B cell (primary cell): ENCODE measurements at regions not wholly inside any gene's neighbourhood (a gene's known extent, or its start where the extent isn't known, plus 50 kb on each side); places are given as distances from the start of the nearest gene placed in this dataset.

ENCODE experiments used
- ATAC-seq: fragments of 200-7000 bp; cut with Tn5 transposase; one replicate; pipeline ENCODE4 v1.10.0; 2021; ENCODE audit warnings: low read depth, mild to moderate bottlenecking, moderate number of reproducible peaks, moderate library complexity
- CTCF ChIA-PET: fragments of 350-600 bp; sonication (Branson Sonifier 250); formaldehyde crosslinking; loops from one replicate; lab custom pipeline; 2021; ENCODE audit warnings: antibody characterized with exemption, inconsistent platforms; lab: Charles Lee
- POLR2A ChIA-PET: fragments of 350-600 bp; sonication (Branson Sonifier 250); formaldehyde crosslinking; loops from one replicate; lab custom pipeline; 2021; ENCODE audit warnings: antibody characterized with exemption; lab: Charles Lee
- DNase-seq: peaks from one replicate; pipeline ENCODE4 v3.0.0; 2013
- H2AFZ ChIP-seq: 2 replicates; pipeline ENCODE4 v1.6.1; 2012; ENCODE audit warnings: mild to moderate bottlenecking, low read depth, low read length; ENCODE audit not compliant: insufficient read depth, poor library complexity, severe bottlenecking
- H3K27ac ChIP-seq, 2 donors: 1 replicate in 1 of 2; 2 replicates in 1 of 2; pipeline ENCODE4 v1.5.1; 2012 to 2013; ENCODE audit warnings: low read length in 2 of 2, mild to moderate bottlenecking in 2 of 2, moderate library complexity in 1 of 2
- H3K27me3 ChIP-seq, 4 experiments: fragments of 200-600 bp in 1 of 4; sonication (generic) in 1 of 4; replicated peaks in 1 of 4; 1 replicate in 2 of 4; 2 replicates in 2 of 4; pipeline versions ENCODE4 v1.6.1 to v1.7.0; 2013 to 2016; ENCODE audit warnings: low read length in 3 of 4, mild to moderate bottlenecking in 2 of 4, mixed read lengths in 1 of 4, moderate library complexity in 1 of 4; ENCODE audit not compliant: insufficient read depth in 4 of 4, control insufficient read depth in 3 of 4; ENCODE audit errors: control extremely low read depth in 1 of 4
- H3K36me3 ChIP-seq, 2 experiments: replicated peaks in 1 of 2; 1 replicate in 1 of 2; 2 replicates in 1 of 2; pipeline versions ENCODE4 v1.6.1 to v1.7.1; 2013; ENCODE audit warnings: low read length in 1 of 2; ENCODE audit not compliant: insufficient read depth in 2 of 2, control insufficient read depth in 1 of 2; ENCODE audit errors: control extremely low read depth in 1 of 2, extremely low read depth in 1 of 2
- H3K4me1 ChIP-seq, 2 donors: fragments of 200-600 bp in 1 of 2; sonication (generic) in 1 of 2; 1 replicate in 1 of 2; 2 replicates in 1 of 2; pipeline versions ENCODE4 v1.5.1 to v1.6.1; 2013 to 2017; ENCODE audit warnings: low read length in 2 of 2; ENCODE audit not compliant: control insufficient read depth in 2 of 2, insufficient read depth in 2 of 2
- H3K4me2 ChIP-seq: replicated peaks from 2 replicates; pipeline ENCODE3; 2012; ENCODE audit warnings: mild to moderate bottlenecking, low read depth, low read length; ENCODE audit not compliant: poor library complexity, severe bottlenecking
- H3K4me3 ChIP-seq, 5 experiments: fragments of 200-600 bp in 1 of 5; sonication (generic) in 1 of 5; 1 replicate in 3 of 5; 2 replicates in 2 of 5; pipeline versions ENCODE4 v1.5.1 to v1.7.0; 2011 to 2016; ENCODE audit warnings: low read length in 4 of 5, mild to moderate bottlenecking in 4 of 5, low read depth in 2 of 5, control low read depth in 1 of 5, moderate library complexity in 1 of 5; ENCODE audit not compliant: insufficient read depth in 1 of 5; ENCODE audit errors: control extremely low read depth in 1 of 5, extremely low read depth in 1 of 5
- H3K79me2 ChIP-seq: fragments of 200-600 bp; sonication (generic); one replicate; pipeline ENCODE4 v1.6.0; 2016; ENCODE audit warnings: low read length; ENCODE audit not compliant: control insufficient read depth, insufficient read depth
- H3K9ac ChIP-seq: fragments of 200-600 bp; sonication (generic); 2 replicates; pipeline ENCODE4 v1.6.1; 2017; ENCODE audit warnings: mild to moderate bottlenecking, low read length, moderate library complexity
- H3K9me3 ChIP-seq, 3 donors: one replicate each; pipeline versions ENCODE4 v1.6.1 to v1.7.1; 2013; ENCODE audit warnings: low read length in 2 of 3; ENCODE audit not compliant: control insufficient read depth in 2 of 3, insufficient read depth in 1 of 3; ENCODE audit errors: control extremely low read depth in 1 of 3
- H4K20me1 ChIP-seq: 2 replicates; pipeline ENCODE4 v1.6.0; 2012; ENCODE audit warnings: mild to moderate bottlenecking, low read length; ENCODE audit not compliant: insufficient read depth, control insufficient read depth, poor library complexity, severe bottlenecking
- H3K27ac Mint-ChIP-seq: one replicate; pipeline ENCODE4 v1.8.0; 2021; ENCODE audit warnings: mixed read lengths
- H3K27me3 Mint-ChIP-seq: one replicate; pipeline ENCODE4 v1.8.0; 2021; ENCODE audit warnings: mixed read lengths
- H3K4me1 Mint-ChIP-seq: one replicate; pipeline ENCODE4 v1.8.0; 2021; ENCODE audit warnings: mixed read lengths
- H3K4me3 Mint-ChIP-seq: one replicate; pipeline ENCODE4 v1.8.0; 2021; ENCODE audit warnings: mixed read lengths
- H3K9me3 Mint-ChIP-seq: one replicate; pipeline ENCODE4 v1.8.0; 2022; ENCODE audit warnings: mixed read lengths; ENCODE audit not compliant: insufficient read depth
- EZH2 ChIP-seq: IDR thresholded peaks from 2 replicates; pipeline ENCODE4 v1.6.1; 2012; ENCODE audit warnings: borderline replicate concordance, low read depth, mild to moderate bottlenecking, moderate library complexity, low read length; ENCODE audit not compliant: insufficient read depth, poor library complexity, severe bottlenecking
- WGBS: methylation state at CpG from one replicate; pipeline ENCODE4 v1.1.5; 2013; ENCODE audit warnings: missing lambda C conversion rate; ENCODE audit not compliant: insufficient coverage; 5-methylcytosine and 5-hydroxymethylcytosine counted together
- intact Hi-C: fragments of 100-400 bp; cut with micrococcal nuclease; formaldehyde crosslinking; loops from one replicate; pipeline ENCODE4 v1.10.0; 2022
- TF ChIP-seq, protein P1 (sequence below): fragments of 200-600 bp; IDR thresholded peaks from one replicate; pipeline ENCODE4 v1.8.0; 2022; ENCODE audit warnings: antibody characterized with exemption, mild to moderate bottlenecking

DNA sequence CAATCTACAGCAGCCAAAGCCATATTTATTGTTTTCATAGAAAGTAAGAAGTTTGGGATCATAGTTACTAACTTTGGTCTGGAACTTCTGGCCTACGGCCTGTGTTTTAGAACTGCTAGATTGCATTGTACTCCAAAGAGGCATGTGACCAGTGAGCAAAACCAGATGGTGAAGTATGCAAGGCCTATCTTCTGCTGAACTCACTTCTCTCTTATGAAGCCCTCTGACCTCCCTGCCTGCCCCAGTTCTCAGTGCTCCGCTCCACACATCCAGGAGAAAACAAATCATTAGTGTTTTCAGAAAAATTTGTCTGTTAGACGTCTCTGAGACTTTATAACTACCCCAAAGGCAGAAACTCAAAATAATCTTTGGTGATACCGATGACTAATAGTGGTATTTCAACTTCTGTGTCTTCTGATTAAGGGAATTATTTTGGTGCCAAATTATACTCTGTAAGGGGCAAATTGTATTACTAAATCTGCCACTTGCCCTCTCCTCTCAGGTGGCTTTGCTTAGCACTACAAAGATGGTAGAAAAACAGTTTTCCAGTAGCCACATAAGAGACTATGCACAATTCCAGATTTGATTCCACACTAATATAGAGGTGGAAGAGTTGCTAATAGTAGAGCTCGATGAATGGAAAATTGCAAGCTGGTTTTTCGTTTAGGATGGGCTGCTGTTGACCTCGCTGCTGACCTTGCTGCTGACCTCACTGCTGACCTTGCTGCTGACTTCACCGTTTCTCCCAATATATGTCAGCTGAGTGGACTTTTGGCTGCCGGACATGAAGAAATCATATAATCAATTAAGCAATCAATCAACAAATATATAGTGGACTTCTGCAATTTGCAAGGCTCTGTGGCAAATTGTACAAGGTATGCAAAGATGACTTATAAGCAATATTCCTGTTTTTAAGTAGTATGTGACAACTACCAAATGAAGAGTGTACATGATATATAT lies 147.5 kb downstream of the KITLG start:
- no peak overlapping the region for H2AFZ ChIP-seq
- intact Hi-C loops: no loop called here

More for the DNA sequence above, 147.5 kb downstream of the KITLG start:
- no peaks in the 10 kb centered on the region for H3K27me3 ChIP-seq
- H3K9me3 Mint-ChIP-seq: peaks cover 7% of the 10 kb centered on the region
- no peak overlapping the region for H3K9ac ChIP-seq
- ATAC-seq (no peak), DNase-seq (no peak)
- H3K4me3 Mint-ChIP-seq: no peak overlapping the region
- H3K4me2 ChIP-seq: no peak overlapping the region
- H3K27me3 Mint-ChIP-seq: no peaks in the 10 kb centered on the region
- H4K20me1 ChIP-seq: no peaks in the 10 kb centered on the region
- H3K27ac Mint-ChIP-seq: no peak overlapping the region
- no peak overlapping the region for H3K27ac ChIP-seq
- no peaks in the 10 kb centered on the region for H3K36me3 ChIP-seq
- peaks cover 0 to 6% (median 0%) of the 10 kb centered on the region in 3 donors for H3K9me3 ChIP-seq
- H3K4me1 ChIP-seq: no peaks in the 10 kb centered on the region
- WGBS: 87% methylated on average over 3 of the region's 9 CpGs
- POLR2A ChIA-PET: no interaction called here
- CTCF ChIA-PET: no interaction called here
- no peak overlapping the region for H3K4me3 ChIP-seq
- no peaks in the 10 kb centered on the region for H3K4me1 Mint-ChIP-seq
- TF ChIP-seq, protein P1, sequence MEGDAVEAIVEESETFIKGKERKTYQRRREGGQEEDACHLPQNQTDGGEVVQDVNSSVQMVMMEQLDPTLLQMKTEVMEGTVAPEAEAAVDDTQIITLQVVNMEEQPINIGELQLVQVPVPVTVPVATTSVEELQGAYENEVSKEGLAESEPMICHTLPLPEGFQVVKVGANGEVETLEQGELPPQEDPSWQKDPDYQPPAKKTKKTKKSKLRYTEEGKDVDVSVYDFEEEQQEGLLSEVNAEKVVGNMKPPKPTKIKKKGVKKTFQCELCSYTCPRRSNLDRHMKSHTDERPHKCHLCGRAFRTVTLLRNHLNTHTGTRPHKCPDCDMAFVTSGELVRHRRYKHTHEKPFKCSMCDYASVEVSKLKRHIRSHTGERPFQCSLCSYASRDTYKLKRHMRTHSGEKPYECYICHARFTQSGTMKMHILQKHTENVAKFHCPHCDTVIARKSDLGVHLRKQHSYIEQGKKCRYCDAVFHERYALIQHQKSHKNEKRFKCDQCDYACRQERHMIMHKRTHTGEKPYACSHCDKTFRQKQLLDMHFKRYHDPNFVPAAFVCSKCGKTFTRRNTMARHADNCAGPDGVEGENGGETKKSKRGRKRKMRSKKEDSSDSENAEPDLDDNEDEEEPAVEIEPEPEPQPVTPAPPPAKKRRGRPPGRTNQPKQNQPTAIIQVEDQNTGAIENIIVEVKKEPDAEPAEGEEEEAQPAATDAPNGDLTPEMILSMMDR: no peak
- TF ChIP-seq EZH2: no peak
- H3K79me2 ChIP-seq: no peaks in the 10 kb centered on the region
